Neuronal stem cell (in vitro differentiated cells): ENCODE measurements at regions not wholly inside any gene's neighbourhood (a gene's known extent, or its start where the extent isn't known, plus 50 kb on each side); places are given as distances from the start of the nearest gene placed in this dataset.
A peak's percentile ranks its signal among the peaks of the same experiment; 100 is the strongest.

Experiments used
- DNase-seq: peaks from one replicate; pipeline ENCODE4 v3.0.0-alpha.2; 2013; ENCODE audit warnings: low spot score
- H2AFZ ChIP-seq: one replicate; pipeline ENCODE4 v1.6.1; 2013; ENCODE audit warnings: mild to moderate bottlenecking, low read length, inconsistent platforms
- H2AK5ac ChIP-seq: 2 replicates; pipeline ENCODE4 v1.6.1; 2013; ENCODE audit warnings: low read depth, mild to moderate bottlenecking, inconsistent platforms, low read length, moderate library complexity, mixed read lengths
- H2BK120ac ChIP-seq: 2 replicates; pipeline ENCODE4 v1.6.1; 2013; ENCODE audit warnings: low read depth, mild to moderate bottlenecking, inconsistent platforms, low read length, moderate library complexity, mixed read lengths
- H2BK12ac ChIP-seq: one replicate; pipeline ENCODE4 v1.6.1; 2013; ENCODE audit warnings: low read length, inconsistent platforms
- H2BK15ac ChIP-seq: 2 replicates; pipeline ENCODE4 v1.6.1; 2013; ENCODE audit warnings: mild to moderate bottlenecking, low read length, inconsistent platforms, mixed read lengths
- H2BK5ac ChIP-seq: one replicate; pipeline ENCODE4 v1.6.1; 2013; ENCODE audit warnings: inconsistent platforms, mild to moderate bottlenecking, low read length, moderate library complexity
- H3K14ac ChIP-seq: one replicate; pipeline ENCODE4 v1.6.1; 2013; ENCODE audit warnings: low read length, inconsistent platforms
- H3K18ac ChIP-seq: 2 replicates; pipeline ENCODE4 v1.6.1; 2013; ENCODE audit warnings: low read length, inconsistent platforms
- H3K23ac ChIP-seq: 2 replicates; pipeline ENCODE4 v1.6.1; 2013; ENCODE audit warnings: low read depth, mild to moderate bottlenecking, mixed read lengths, low read length, inconsistent platforms; ENCODE audit not compliant: poor library complexity
- H3K27ac ChIP-seq: replicated peaks from 3 replicates; pipeline ENCODE4 v1.5.1; 2013; ENCODE audit warnings: low read length, inconsistent platforms
- H3K27me3 ChIP-seq, 3 experiments: 2 replicates each; pipeline ENCODE4 v1.6.1; 2013; ENCODE audit warnings: low read length in 3 of 3, mild to moderate bottlenecking in 2 of 3, inconsistent platforms in 1 of 3, low read depth in 1 of 3, mixed read lengths in 1 of 3, moderate library complexity in 1 of 3; ENCODE audit not compliant: control insufficient read depth in 3 of 3, insufficient read depth in 3 of 3
- H3K36me3 ChIP-seq, 2 donors: replicated peaks in 1 of 2; 2 replicates each; pipeline ENCODE4 v1.6.1; 2013; ENCODE audit warnings: low read length in 2 of 2; ENCODE audit not compliant: control insufficient read depth in 2 of 2, insufficient read depth in 2 of 2
- H3K4ac ChIP-seq: 2 replicates; pipeline ENCODE4 v1.6.1; 2013; ENCODE audit warnings: inconsistent platforms, mild to moderate bottlenecking, low read length, moderate library complexity
- H3K4me1 ChIP-seq, 2 donors: 1 replicate in 1 of 2; 2 replicates in 1 of 2; pipeline ENCODE4 v1.6.1; 2013; ENCODE audit warnings: low read length in 2 of 2, low read depth in 1 of 2; ENCODE audit not compliant: control insufficient read depth in 2 of 2, insufficient read depth in 1 of 2
- H3K4me2 ChIP-seq: one replicate; pipeline ENCODE4 v1.6.1; 2013; ENCODE audit warnings: mild to moderate bottlenecking, low read length, inconsistent platforms; ENCODE audit not compliant: insufficient read depth, poor library complexity, severe bottlenecking
- H3K4me3 ChIP-seq, 2 donors: 2 replicates each; pipeline ENCODE4 v1.5.1; 2013; ENCODE audit warnings: low read length in 2 of 2, mild to moderate bottlenecking in 2 of 2, inconsistent platforms in 1 of 2, moderate library complexity in 1 of 2
- H3K79me1 ChIP-seq: one replicate; pipeline ENCODE4 v1.6.1; 2013; ENCODE audit warnings: low read depth, mild to moderate bottlenecking, inconsistent platforms, low read length, moderate library complexity
- H3K9ac ChIP-seq: one replicate; pipeline ENCODE4 v1.6.1; 2013; ENCODE audit warnings: mild to moderate bottlenecking, low read depth, low read length, inconsistent platforms; ENCODE audit not compliant: poor library complexity
- H3K9me3 ChIP-seq, 2 donors: replicated peaks in 1 of 2; 2 replicates each; pipeline versions ENCODE3 to v1.6.1; 2013; ENCODE audit warnings: low read length in 2 of 2, mild to moderate bottlenecking in 2 of 2, inconsistent platforms in 1 of 2, low read depth in 1 of 2, mixed read lengths in 1 of 2, moderate library complexity in 1 of 2; ENCODE audit not compliant: control insufficient read depth in 2 of 2, insufficient read depth in 1 of 2
- H4K8ac ChIP-seq: one replicate; pipeline ENCODE4 v1.6.1; 2013; ENCODE audit warnings: low read depth, mild to moderate bottlenecking, inconsistent platforms, low read length, moderate library complexity
- H4K91ac ChIP-seq: one replicate; pipeline ENCODE4 v1.6.1; 2013; ENCODE audit warnings: low read length, low read depth, mild to moderate bottlenecking, inconsistent platforms; ENCODE audit not compliant: poor library complexity
- WGBS, 2 donors: extraction: QIAGEN DNeasy Blood & Tissue Kit; methylation state at CpG; one replicate each; pipeline ENCODE4 v1.1.7; 2013; ENCODE audit warnings: missing lambda C conversion rate in 2 of 2, mixed read lengths in 1 of 2; ENCODE audit not compliant: insufficient read length in 2 of 2, insufficient replicate concordance in 1 of 2; ENCODE audit errors: extremely low coverage in 2 of 2; 5-methylcytosine and 5-hydroxymethylcytosine counted together

DNA sequence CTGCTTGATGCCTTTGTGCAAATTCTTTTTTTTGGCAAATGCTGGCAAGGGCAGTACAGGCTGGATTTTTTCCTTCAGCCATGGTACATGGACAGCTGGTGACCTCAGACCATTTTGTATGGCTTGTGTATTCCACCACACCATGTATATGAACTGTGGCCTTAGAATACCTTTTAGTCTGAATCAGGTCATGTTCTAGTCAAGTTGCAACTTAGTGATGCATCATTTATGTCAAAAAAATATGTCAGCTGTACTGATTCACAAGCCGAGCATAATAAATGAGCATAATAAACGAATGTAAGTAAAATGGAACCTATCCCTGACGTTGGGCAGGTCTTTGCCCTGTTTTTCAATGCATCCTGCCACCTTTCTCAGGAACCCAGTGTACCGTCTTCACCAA lies 219.7 kb upstream of the RUNX1 start:
- Histone ChIP-seq H3K4me2 (no peak overlapping the region), H4K8ac (no peak overlapping the region), H3K9ac (no peak overlapping the region), H2BK5ac (no peak overlapping the region), H3K4me3 (no peak overlapping the region), H3K4ac (no peak overlapping the region), H3K27me3 (no peaks in the 10 kb centered on the region), H3K23ac (no peak overlapping the region), H2BK120ac (no peak overlapping the region), H3K18ac (no peak overlapping the region), H2AFZ (no peak overlapping the region), H2BK12ac (no peak overlapping the region), H3K9me3 (no peaks in the 10 kb centered on the region), H3K36me3 (no peaks in the 10 kb centered on the region), H3K27ac (no peak overlapping the region), H2AK5ac (no peak overlapping the region), H3K14ac (no peak overlapping the region), H4K91ac (no peak overlapping the region), H3K79me1 (no peaks in the 10 kb centered on the region), H2BK15ac (no peak overlapping the region), H3K4me1 (no peaks in the 10 kb centered on the region)
- DNase-seq = no peak
- no CpG with 5 or more reads among the region's 4 CpGs for WGBS, 2 donors

DNA sequence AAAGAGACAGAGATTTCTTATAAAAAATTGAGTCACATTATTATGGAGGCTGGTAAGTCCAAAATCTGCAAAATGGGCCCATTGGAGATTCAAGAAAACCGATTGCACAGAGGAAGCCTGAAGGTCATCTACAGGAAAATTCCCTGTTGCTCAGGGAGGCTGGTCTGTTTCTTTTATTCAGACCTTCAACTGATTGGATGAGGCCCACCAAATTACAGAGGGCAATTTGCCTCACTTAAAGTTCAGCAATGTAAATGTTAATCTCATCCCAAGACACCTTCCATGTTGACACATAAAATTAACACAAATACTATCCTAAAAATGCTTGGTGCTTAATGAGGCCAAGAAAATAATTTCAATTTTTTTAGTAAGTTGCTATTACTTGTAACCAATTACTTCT lies 219.2 kb upstream of the RUNX1 start:
- H3K27me3 ChIP-seq = no peaks in the 10 kb centered on the region
- H2AFZ ChIP-seq = no peak overlapping the region
- H3K4me1 ChIP-seq = no peaks in the 10 kb centered on the region
- no peak overlapping the region for H2BK5ac ChIP-seq
- H4K8ac ChIP-seq = no peak overlapping the region
- no peak overlapping the region for H3K4ac ChIP-seq
- H3K4me3 ChIP-seq = no peak overlapping the region
- no peak overlapping the region for H3K18ac ChIP-seq
- no peak for DNase-seq
- no peak overlapping the region for H2BK120ac ChIP-seq
- no CpG with 5 or more reads among the region's 1 CpG for WGBS, 2 donors
- no peak overlapping the region for H2BK12ac ChIP-seq
- no peak overlapping the region for H2AK5ac ChIP-seq
- H3K4me2 ChIP-seq = no peak overlapping the region
- no peaks in the 10 kb centered on the region for H3K36me3 ChIP-seq
- H3K27ac ChIP-seq = no peak overlapping the region
- no peak overlapping the region for H3K9ac ChIP-seq
- H2BK15ac ChIP-seq = no peak overlapping the region
- no peak overlapping the region for H4K91ac ChIP-seq
- H3K23ac ChIP-seq = no peak overlapping the region
- H3K79me1 ChIP-seq = no peaks in the 10 kb centered on the region
- H3K14ac ChIP-seq = no peak overlapping the region
- no peaks in the 10 kb centered on the region for H3K9me3 ChIP-seq

DNA sequence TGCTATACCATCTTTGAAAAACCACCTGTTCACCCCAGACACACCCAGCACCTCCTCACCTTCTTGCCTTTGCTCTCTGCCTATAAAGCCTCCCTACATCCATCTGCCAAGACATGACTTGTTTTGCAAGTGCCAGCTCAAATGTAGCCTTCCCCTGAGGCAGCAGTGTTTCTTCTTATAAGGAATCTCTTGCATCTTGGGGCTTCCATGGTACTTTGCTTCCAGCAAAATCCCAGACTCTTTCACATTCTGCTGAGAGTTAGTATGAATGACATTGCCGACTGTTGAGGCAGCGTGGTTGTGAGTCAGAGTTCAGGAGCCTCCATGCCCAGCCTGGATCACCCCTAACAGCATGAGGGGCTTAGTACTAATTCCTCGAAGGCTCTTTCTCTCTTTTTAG lies 217.4 kb upstream of the RUNX1 start:
- H3K14ac ChIP-seq = no peak overlapping the region
- H3K4ac ChIP-seq = no peak overlapping the region
- no peak overlapping the region for H2BK15ac ChIP-seq
- no peak overlapping the region for H2BK5ac ChIP-seq
- H3K23ac ChIP-seq = no peak overlapping the region
- WGBS, 2 donors = no CpG with 5 or more reads among the region's 3 CpGs
- no peak overlapping the region for H3K18ac ChIP-seq
- no peak overlapping the region for H4K91ac ChIP-seq
- no peaks in the 10 kb centered on the region for H3K4me1 ChIP-seq
- no peak overlapping the region for H2BK120ac ChIP-seq
- no peak overlapping the region for H2BK12ac ChIP-seq
- no peak for DNase-seq
- no peak overlapping the region for H4K8ac ChIP-seq
- H3K27ac ChIP-seq = no peak overlapping the region
- no peaks in the 10 kb centered on the region for H3K36me3 ChIP-seq
- H2AK5ac ChIP-seq = no peak overlapping the region
- H3K9ac ChIP-seq = no peak overlapping the region
- H3K4me2 ChIP-seq = no peak overlapping the region
- H2AFZ ChIP-seq = no peak overlapping the region
- no peaks in the 10 kb centered on the region for H3K79me1 ChIP-seq
- H3K9me3 ChIP-seq = no peaks in the 10 kb centered on the region
- H3K4me3 ChIP-seq = no peak overlapping the region
- no peaks in the 10 kb centered on the region for H3K27me3 ChIP-seq

DNA sequence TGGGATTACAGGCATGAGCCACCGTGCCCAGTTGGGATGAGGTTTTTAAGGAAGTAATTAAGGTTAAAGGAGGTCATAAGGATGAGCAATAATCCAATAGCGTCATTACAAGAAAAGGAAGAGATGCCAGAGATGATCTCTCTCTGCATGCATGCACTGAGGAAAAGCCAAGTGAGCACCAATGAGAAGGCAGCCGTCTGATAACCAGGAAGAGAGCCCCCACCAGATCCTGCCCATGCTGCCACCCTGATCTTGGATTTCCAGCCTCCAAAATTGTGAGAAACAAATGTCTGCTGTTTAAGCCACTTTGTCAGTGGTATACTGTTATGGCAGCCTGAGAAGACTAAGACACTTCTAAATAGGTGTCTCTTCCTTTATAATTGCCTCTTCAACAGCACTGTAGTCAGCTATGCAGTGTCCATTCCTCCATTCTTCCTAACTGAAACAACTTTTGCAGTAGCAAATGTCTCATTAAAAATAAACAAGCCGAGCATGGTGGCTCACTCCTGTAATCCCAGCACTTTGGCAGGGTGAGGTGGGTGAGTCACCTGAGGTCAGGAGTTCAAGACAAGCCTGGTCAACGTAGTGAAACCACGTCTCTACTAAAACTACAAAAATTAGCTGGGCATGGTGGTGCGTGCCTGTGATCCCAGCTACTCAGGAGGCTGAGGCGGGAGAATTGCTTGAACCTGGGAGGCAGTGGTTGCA lies 216.2 kb upstream of the RUNX1 start:
- peak overlapping the region; percentile 5 for H3K14ac ChIP-seq
- WGBS, 2 donors = no CpG with 5 or more reads among the region's 8 CpGs
- H2BK5ac ChIP-seq = no peak overlapping the region
- no peak for DNase-seq
- no peak overlapping the region for H4K8ac ChIP-seq
- no peaks in the 10 kb centered on the region for H3K9me3 ChIP-seq
- H3K27me3 ChIP-seq = no peaks in the 10 kb centered on the region
- H3K4ac ChIP-seq = no peak overlapping the region
- H3K23ac ChIP-seq = no peak overlapping the region
- H3K79me1 ChIP-seq = no peaks in the 10 kb centered on the region
- H3K9ac ChIP-seq = no peak overlapping the region
- no peaks in the 10 kb centered on the region for H3K4me1 ChIP-seq
- H2BK15ac ChIP-seq = no peak overlapping the region
- H3K27ac ChIP-seq = no peak overlapping the region
- H4K91ac ChIP-seq = no peak overlapping the region
- no peak overlapping the region for H2BK12ac ChIP-seq
- no peak overlapping the region for H2BK120ac ChIP-seq
- no peak overlapping the region for H2AK5ac ChIP-seq
- H3K4me2 ChIP-seq = no peak overlapping the region
- H3K18ac ChIP-seq = no peak overlapping the region
- H3K36me3 ChIP-seq = no peaks in the 10 kb centered on the region
- H3K4me3 ChIP-seq = no peak overlapping the region
- no peak overlapping the region for H2AFZ ChIP-seq
